ENCODE measurements at regions not wholly inside any gene's neighbourhood (a gene's known extent, or its start where the extent isn't known, plus 50 kb on each side); places are given as distances from the start of the nearest gene placed in this dataset.
"Not testable (repeated sequence)": the region's sequence is repeated elsewhere in the genome, so short reads cannot be mapped to it uniquely, and the experiment has no call there.

GRCh38 chr7:35908331-35909216 lies 107.7 kb downstream of the SEPTIN7 start:
- TF ChIP-seq, protein P1, sequence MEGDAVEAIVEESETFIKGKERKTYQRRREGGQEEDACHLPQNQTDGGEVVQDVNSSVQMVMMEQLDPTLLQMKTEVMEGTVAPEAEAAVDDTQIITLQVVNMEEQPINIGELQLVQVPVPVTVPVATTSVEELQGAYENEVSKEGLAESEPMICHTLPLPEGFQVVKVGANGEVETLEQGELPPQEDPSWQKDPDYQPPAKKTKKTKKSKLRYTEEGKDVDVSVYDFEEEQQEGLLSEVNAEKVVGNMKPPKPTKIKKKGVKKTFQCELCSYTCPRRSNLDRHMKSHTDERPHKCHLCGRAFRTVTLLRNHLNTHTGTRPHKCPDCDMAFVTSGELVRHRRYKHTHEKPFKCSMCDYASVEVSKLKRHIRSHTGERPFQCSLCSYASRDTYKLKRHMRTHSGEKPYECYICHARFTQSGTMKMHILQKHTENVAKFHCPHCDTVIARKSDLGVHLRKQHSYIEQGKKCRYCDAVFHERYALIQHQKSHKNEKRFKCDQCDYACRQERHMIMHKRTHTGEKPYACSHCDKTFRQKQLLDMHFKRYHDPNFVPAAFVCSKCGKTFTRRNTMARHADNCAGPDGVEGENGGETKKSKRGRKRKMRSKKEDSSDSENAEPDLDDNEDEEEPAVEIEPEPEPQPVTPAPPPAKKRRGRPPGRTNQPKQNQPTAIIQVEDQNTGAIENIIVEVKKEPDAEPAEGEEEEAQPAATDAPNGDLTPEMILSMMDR (IDR thresholded peaks at IDR 0.05; ENCODE audit: low read depth, low read length, missing control alignments), result no peak
- no peak for DNase-seq (ENCODE audit: low read depth)

DNA sequence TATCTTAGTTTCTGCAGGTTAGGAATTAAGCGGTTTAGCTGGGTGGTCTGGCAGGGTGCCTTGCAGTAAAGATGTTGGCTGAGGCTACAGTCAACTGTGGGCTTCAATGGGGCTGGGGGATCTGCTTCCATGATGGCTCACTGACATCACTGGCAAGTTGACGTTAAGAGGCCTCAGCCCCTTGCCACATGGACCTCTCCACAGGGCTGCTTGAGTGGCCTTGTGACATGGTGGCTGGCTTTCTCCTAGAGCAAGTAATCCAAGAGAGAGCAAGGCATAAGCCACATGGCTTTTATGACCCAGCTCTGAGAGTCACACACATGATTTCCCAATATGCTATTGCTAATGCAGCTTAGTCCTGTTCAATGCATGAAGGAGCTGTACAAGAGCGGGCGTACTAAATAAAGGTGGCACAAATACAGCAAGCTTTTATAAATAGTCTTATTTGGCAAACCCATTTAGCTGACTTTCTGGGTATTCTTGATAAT lies 109.1 kb downstream of the SEPTIN7 start:
- no peak for DNase-seq (ENCODE audit: low read depth)
- TF ChIP-seq, protein P1 (IDR thresholded peaks at IDR 0.05; ENCODE audit: low read depth, low read length, missing control alignments), result no peak
- no peak overlapping the region for H3K4me3 ChIP-seq (ENCODE audit: low read depth, low read length)

More at GRCh38 chr7:35908331-35909216, 107.7 kb downstream of the SEPTIN7 start:
- H3K4me3 ChIP-seq (ENCODE audit: low read depth, low read length), result no peak overlapping the region

DNA sequence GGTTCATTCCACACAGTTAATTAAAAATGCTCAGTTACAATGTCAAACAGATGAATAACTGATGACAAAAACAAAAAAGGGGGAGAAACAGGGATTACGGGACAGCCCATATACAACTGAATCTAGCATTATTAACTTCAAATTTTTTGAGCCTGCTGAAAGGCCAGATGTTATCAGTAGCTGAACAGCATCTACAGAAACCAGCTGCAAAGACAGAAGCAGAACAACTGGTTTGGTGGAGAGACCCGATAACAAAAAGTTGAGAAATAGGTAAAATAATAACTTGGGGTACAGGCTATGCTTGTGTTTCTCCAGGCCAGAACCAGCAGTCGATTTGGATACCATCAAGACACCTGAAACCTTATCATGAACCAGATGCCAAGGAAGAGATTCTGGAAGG lies 109.8 kb downstream of the SEPTIN7 start:
- DNase-seq (ENCODE audit: low read depth); H3K4me3 ChIP-seq (ENCODE audit: low read depth, low read length): not testable (repeated sequence)

DNA sequence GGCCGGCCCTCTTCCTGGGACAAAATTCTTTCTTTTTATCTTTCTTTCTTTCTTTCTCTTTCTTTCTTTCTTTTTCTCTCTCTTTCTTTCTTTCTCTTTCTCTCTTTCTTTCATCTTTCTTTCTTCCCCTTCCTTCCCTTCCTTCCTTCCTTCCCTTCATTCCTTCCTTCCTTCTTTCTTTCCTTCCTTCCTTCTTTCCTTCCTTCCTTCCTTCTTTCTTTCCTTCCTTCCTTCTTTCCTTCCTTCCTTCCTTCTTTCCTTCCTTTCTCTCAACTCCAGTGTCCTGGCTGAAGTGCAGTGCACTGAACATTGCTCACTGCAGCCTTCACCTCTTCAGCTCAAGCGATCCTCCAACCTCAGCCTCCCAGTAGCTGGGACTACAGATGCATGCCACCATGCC lies 112.5 kb downstream of the SEPTIN7 start:
- DNase-seq (ENCODE audit: low read depth); H3K4me3 ChIP-seq (ENCODE audit: low read depth, low read length): not testable (repeated sequence)

DNA sequence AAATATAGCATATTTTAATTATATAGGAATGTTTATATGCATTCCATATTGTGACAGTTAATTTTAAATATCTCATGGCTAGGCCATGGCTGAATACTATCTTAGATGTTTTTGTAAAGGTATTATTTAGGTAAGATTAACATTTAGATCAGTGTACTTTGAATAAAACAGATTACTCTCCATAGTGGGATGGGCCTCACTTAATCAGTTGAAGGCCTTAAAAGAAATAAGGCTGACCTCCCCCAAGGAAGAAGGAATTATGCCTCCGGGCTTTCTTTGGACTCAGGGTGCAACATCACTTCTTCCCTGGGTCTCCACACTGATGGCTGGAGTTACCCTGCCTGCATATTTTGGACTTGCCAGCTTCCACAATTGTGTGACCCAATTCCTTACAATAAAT lies 113.4 kb downstream of the SEPTIN7 start:
- H3K4me3 ChIP-seq (ENCODE audit: low read depth, low read length); DNase-seq (ENCODE audit: low read depth): not testable (repeated sequence)

- not testable (repeated sequence) for DNase-seq (ENCODE audit: low read depth); H3K4me3 ChIP-seq (ENCODE audit: low read depth, low read length)
Measured at GRCh38 chr7:35915247-35915955, 114.5 kb downstream of the SEPTIN7 start.

DNA sequence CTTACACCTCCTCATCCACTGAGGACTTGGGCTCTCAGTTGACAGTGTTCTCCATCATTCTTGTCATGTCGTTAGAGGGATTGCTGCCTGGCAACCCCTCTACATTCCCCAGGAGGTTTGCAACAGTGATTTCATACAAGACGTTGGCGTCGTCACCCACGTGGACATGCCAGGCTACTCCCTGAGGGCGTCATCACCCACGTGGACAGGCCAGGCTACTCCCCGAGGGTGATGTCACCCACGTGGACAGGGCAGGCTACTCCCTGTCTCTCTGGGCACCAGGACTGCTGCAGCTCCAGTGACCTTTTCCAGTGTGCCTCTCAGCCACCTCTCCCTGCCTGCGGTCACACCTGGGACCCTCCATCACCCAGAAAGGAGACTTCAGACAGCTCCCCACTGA lies 117.4 kb downstream of the SEPTIN7 start:
- DNase-seq (ENCODE audit: low read depth); H3K4me3 ChIP-seq (ENCODE audit: low read depth, low read length): not testable (repeated sequence)

- DNase-seq (ENCODE audit: low read depth); H3K4me3 ChIP-seq (ENCODE audit: low read depth, low read length): not testable (repeated sequence)
Measured at GRCh38 chr7:35919607-35920006, 118.8 kb downstream of the SEPTIN7 start.

DNA sequence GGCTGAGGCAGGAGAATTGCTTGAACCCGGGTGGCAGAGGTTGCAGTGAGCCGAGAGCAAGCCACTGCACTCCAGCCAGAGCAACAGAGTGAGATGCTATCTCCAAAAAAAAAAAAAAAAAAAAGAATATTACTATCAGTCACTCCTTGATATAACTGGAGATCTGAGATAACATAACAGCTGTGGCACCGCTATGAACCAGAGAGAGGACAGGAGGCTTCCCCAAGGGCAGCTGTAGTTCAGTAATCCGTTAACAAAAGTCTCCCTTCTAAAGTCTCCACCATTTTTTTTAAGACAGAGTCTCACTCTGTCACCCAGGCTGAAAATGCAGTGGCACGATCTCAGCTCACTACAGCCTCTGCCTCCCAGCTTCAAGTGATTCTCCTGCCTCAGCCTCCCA lies 120.5 kb downstream of the SEPTIN7 start:
- DNase-seq (ENCODE audit: low read depth); H3K4me3 ChIP-seq (ENCODE audit: low read depth, low read length): not testable (repeated sequence)

DNA sequence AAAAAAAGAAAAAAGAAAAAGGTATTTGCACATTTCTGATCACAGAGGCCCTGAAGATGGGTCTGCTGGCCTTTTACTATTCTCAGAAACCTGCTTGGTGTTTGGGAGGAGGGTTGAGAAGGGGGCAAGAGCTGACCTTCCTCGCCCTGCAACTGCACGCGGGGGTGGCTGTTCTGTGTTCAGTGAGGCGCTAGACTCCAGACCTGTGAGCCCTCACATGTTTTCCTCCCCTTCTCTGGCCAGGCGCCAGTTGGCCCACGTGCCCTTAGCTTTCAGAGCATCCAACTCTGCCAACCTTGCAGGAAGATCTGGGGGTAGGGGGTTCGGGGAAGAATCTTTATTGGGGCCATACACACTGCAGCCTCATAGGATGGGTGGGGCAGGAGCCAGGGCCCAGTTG lies 123.8 kb downstream of the SEPTIN7 start:
- DNase-seq (ENCODE audit: low read depth), result not testable (repeated sequence)

DNA sequence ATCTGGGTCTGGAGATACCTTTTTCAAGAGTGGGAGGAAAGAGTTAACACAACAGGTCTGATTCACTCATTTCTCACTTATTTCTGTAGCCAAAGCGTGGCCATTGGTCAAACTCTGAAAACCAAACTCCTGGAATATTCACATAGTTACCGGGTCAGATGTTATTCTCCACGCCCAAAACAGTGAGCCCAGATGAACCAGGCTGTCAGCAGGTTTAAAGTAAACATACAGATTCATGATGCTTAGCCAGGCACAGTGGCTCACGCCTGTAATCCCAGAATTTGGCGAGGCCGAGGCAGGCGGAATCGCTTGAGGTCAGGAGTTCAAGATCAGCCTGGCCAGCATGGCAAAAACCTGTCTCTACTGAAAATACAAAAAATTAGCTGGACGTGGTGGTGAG lies 126.1 kb downstream of the SEPTIN7 start:
- not testable (repeated sequence) for H3K4me3 ChIP-seq (ENCODE audit: low read depth, low read length); DNase-seq (ENCODE audit: low read depth)

More for the DNA sequence above, 123.8 kb downstream of the SEPTIN7 start:
- H3K4me3 ChIP-seq (ENCODE audit: low read depth, low read length), result not testable (repeated sequence)

GRCh38 chr7:35931134-35931533 lies 130.3 kb downstream of the SEPTIN7 start:
- not testable (repeated sequence) for DNase-seq (ENCODE audit: low read depth); H3K4me3 ChIP-seq (ENCODE audit: low read depth, low read length)

GRCh38 chr7:35931551-35931950 lies 130.7 kb downstream of the SEPTIN7 start:
- not testable (repeated sequence) for H3K4me3 ChIP-seq (ENCODE audit: low read depth, low read length); DNase-seq (ENCODE audit: low read depth)

- DNase-seq (ENCODE audit: low read depth); H3K4me3 ChIP-seq (ENCODE audit: low read depth, low read length): not testable (repeated sequence)
Measured at GRCh38 chr7:35940695-35941094, 139.8 kb downstream of the SEPTIN7 start.

DNA sequence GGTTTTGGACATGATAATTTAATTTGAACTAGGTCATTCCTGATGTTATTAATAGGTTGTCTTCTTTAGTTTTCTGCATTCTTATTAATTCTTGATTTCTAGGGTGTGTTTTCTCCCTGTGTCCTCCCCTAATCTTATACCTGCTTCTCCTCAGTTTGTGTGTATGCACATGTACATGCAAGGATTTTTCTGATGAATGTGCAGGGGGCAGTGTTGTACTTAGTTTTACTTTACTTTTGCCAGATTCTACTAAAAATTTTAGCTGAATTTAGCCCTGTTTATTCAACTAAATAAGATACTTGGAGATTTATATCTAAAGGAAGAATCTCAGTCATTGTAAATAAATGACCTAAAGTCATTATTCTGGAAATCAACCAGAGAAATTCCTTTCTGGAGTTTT lies 144.8 kb downstream of the SEPTIN7 start:
- DNase-seq (ENCODE audit: low read depth); H3K4me3 ChIP-seq (ENCODE audit: low read depth, low read length): not testable (repeated sequence)

DNA sequence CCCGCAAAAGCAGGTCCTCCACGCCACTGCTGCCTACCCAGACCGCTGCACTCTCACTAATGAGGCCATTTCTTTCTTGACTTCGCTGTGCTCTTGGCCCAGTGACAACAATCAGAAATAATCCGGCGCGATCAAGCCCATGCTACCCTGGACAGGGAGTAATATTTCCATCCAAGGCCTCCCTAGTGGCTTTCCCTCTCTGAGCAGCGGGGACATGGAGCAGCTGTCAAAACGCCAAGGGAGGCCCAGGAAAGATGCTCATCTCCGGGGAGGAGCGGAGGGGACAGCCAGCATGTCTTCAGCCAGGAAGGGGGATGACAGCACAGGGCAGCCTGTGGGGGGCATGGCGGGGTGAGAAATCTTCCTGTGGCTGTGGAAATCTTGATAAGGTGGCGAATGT lies 154.9 kb downstream of the SEPTIN7 start:
- H3K4me3 ChIP-seq (ENCODE audit: low read depth, low read length); DNase-seq (ENCODE audit: low read depth): not testable (repeated sequence)

GRCh38 chr7:35956988-35957387 lies 156.1 kb downstream of the SEPTIN7 start:
- not testable (repeated sequence) for H3K4me3 ChIP-seq (ENCODE audit: low read depth, low read length); DNase-seq (ENCODE audit: low read depth)
